Parathyroid adenoma (tissue), 2 donors: ENCODE measurements at regions not wholly inside any gene's neighbourhood (a gene's known extent, or its start where the extent isn't known, plus 50 kb on each side); places are given as distances from the start of the nearest gene placed in this dataset.

Experiments
- H2AFZ ChIP-seq: fragments of 300-600 bp; sonication (generic); one replicate; pipeline ENCODE4 v1.7.0; 2017; ENCODE audit warnings: antibody characterized with exemption, mild to moderate bottlenecking
- H3K27ac ChIP-seq: fragments of 300-600 bp; sonication (generic); one replicate; pipeline ENCODE4 v1.7.0; 2017
- H3K27me3 ChIP-seq: fragments of 300-600 bp; sonication (generic); one replicate; pipeline ENCODE4 v1.7.0; 2017; ENCODE audit warnings: low read length; ENCODE audit not compliant: control insufficient read depth, insufficient read depth
- H3K36me3 ChIP-seq: fragments of 300-600 bp; sonication (generic); one replicate; pipeline ENCODE4 v1.7.0; 2017; ENCODE audit warnings: low read length; ENCODE audit not compliant: control insufficient read depth, insufficient read depth
- H3K4me1 ChIP-seq: fragments of 300-600 bp; sonication (generic); one replicate; pipeline ENCODE4 v1.7.0; 2017; ENCODE audit warnings: control low read depth
- H3K4me2 ChIP-seq: fragments of 300-600 bp; sonication (generic); one replicate; pipeline ENCODE4 v1.7.0; 2017; ENCODE audit warnings: low read length
- H3K4me3 ChIP-seq: fragments of 300-600 bp; sonication (generic); one replicate; pipeline ENCODE4 v1.7.0; 2017; ENCODE audit warnings: low read depth, low read length
- H3K79me2 ChIP-seq: fragments of 300-600 bp; sonication (generic); one replicate; pipeline ENCODE4 v1.7.0; 2017; ENCODE audit warnings: control low read depth
- H3K9ac ChIP-seq: fragments of 300-600 bp; sonication (generic); one replicate; pipeline ENCODE4 v1.7.0; 2017; ENCODE audit warnings: mild to moderate bottlenecking
- H3K9me3 ChIP-seq: fragments of 300-600 bp; sonication (generic); one replicate; pipeline ENCODE4 v1.7.0; 2017; ENCODE audit warnings: low read length; ENCODE audit not compliant: control insufficient read depth
- TF ChIP-seq, protein P1 (sequence below): fragments of 300-600 bp; sonication (generic); IDR thresholded peaks from one replicate; pipeline ENCODE4 v1.7.0; 2017; ENCODE audit warnings: antibody characterized with exemption, mild to moderate bottlenecking
- donor health status: primary hyperparathyroidism.

DNA sequence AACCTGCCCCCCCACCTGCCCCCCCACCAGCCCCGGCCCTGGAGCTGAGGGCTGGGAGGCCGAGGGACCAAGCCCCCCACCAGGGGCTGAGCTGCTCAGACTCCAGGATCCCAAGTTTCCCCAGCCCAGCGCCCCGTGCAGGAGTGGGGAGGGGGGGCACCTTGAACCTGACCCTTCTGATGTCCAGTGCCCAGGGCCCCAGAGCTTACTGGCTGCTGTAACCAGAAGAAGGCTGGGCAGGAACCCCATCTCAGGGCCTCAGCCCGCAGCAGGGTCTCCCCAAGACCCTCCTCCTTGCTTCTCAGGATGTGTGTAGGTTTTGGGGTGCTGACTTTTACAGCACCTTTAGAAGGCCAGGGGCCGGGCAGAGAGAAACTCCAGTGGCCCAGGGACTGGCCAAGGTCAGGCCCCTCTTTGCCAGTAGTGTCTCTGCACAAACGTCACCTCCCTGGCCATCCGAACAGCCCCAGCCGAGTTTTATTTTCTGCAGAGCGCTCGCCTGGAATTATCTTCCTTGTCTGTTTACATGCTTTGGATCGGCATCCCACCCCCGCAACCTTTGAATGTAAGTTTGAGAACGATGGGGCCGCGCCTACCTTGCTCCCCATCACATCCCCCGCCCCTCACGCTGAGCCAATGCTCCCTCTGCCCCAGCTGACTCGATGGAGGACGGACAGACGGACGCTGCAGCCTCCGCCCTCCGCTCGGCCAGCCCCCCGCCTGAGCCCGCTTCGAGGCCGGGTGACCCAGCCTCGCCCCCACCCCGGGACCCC is 70.1 kb upstream of the CASZ1 start:
- H3K79me2 ChIP-seq: no peaks in the 10 kb centered on the region
- H3K9ac ChIP-seq: no peak overlapping the region
- H3K4me1 ChIP-seq: no peaks in the 10 kb centered on the region
- H3K27me3 ChIP-seq: peaks cover 5% of the 10 kb centered on the region
- TF ChIP-seq, protein P1, sequence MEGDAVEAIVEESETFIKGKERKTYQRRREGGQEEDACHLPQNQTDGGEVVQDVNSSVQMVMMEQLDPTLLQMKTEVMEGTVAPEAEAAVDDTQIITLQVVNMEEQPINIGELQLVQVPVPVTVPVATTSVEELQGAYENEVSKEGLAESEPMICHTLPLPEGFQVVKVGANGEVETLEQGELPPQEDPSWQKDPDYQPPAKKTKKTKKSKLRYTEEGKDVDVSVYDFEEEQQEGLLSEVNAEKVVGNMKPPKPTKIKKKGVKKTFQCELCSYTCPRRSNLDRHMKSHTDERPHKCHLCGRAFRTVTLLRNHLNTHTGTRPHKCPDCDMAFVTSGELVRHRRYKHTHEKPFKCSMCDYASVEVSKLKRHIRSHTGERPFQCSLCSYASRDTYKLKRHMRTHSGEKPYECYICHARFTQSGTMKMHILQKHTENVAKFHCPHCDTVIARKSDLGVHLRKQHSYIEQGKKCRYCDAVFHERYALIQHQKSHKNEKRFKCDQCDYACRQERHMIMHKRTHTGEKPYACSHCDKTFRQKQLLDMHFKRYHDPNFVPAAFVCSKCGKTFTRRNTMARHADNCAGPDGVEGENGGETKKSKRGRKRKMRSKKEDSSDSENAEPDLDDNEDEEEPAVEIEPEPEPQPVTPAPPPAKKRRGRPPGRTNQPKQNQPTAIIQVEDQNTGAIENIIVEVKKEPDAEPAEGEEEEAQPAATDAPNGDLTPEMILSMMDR: no peak
- H3K4me3 ChIP-seq: no peak overlapping the region
- no peak overlapping the region for H2AFZ ChIP-seq
- no peak overlapping the region for H3K4me2 ChIP-seq
- H3K9me3 ChIP-seq: no peaks in the 10 kb centered on the region
- H3K36me3 ChIP-seq: no peaks in the 10 kb centered on the region
- H3K27ac ChIP-seq: no peak overlapping the region

DNA sequence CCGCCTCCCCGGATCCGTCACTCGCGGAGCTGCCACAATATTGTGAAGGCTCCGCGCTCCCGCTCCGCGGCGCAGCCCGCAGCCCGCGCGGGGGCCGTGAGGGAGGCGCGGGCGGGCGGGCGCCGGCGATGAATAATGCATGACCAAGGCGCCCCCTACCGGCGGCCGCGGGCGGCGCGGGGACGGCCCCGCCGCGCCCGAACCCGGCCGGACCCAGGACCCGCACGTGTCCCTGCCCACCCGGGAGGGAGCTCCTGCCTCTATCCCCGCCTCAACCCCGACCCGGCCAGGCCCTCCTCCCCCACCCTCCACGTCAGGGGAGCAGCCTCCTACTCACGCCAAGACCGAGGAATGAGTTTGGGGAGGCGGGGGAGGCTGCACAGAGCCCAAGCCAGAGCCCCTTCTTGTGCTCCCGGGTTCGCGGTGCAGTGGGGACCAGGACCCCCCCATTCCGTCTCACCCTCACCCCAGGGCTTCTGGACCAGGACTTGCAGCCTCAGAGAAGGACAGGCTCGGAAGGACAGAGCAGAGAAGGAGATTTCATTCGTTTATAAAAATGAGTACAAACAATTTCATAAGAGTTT is 70.8 kb upstream of the CASZ1 start:
- TF ChIP-seq, protein P1: peak; percentile 37
- Histone ChIP-seq H3K4me3 (no peak overlapping the region), H3K4me1 (no peaks in the 10 kb centered on the region), H3K79me2 (no peaks in the 10 kb centered on the region), H3K4me2 (peak overlapping the region; percentile 6), H3K9ac (no peak overlapping the region), H3K27ac (no peak overlapping the region), H3K27me3 (peaks cover 5% of the 10 kb centered on the region), H2AFZ (peak overlapping the region; percentile 46), H3K9me3 (no peaks in the 10 kb centered on the region), H3K36me3 (no peaks in the 10 kb centered on the region)

DNA sequence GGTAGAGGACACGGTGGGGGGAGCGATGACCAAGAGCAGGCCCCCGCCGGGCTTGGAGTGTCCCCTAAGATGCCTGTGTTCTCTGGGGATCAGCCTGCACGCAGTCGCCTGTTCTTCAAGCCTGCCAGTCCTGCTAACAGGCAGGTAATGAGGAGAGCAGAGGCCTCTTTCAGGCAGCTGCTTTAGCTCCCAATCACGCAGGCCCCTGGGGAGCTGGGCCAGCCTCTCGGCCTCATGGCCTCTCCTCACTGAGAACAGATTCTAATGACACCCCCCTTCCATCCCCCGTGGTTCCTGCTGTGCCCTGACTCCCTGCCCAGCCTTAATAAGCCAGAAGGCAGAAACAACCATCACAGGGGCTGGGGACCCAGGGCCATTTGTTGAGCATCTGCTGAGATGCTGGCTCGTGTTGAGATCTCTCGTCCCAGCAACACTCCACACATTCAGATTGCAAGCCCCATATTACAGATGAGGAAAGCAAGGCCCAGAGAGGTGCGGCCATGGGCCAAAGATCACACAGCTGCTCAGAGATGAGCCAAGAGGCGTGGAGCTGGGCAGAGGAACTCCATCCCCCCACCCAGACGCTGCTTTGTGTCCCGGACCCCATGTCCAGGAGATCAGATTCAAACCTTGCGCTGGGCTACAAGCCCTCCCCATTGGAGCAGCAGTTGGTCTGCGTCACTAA is 71.6 kb upstream of the CASZ1 start:
- TF ChIP-seq, protein P1: no peak
- H3K27me3 ChIP-seq: peaks cover 5% of the 10 kb centered on the region
- H3K27ac ChIP-seq: no peak overlapping the region
- no peaks in the 10 kb centered on the region for H3K36me3 ChIP-seq
- no peaks in the 10 kb centered on the region for H3K9me3 ChIP-seq
- no peaks in the 10 kb centered on the region for H3K79me2 ChIP-seq
- no peaks in the 10 kb centered on the region for H3K4me1 ChIP-seq
- H2AFZ ChIP-seq: no peak overlapping the region
- no peak overlapping the region for H3K4me2 ChIP-seq
- H3K9ac ChIP-seq: no peak overlapping the region
- no peak overlapping the region for H3K4me3 ChIP-seq

DNA sequence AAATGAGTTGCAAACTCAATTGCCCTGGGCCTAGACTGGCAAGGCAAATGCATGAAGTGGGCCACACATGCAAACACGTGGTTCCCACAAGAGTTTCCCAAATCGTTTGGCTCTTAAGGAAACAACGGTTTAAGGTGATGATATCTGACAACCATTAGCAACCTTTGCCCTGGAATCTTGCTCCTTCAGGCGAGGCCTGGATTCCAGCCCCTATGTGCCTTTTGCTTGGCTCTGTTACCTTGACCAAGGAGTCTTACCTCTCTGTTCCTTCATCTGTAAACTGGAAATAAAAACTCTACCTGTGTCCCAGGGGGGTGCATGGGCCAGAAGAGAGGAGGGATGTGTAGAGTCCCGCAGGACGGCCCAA is 72.1 kb upstream of the CASZ1 start:
- TF ChIP-seq, protein P1: no peak
- Histone ChIP-seq H3K4me2 (no peak overlapping the region), H3K4me3 (no peak overlapping the region), H3K36me3 (no peaks in the 10 kb centered on the region), H3K79me2 (no peaks in the 10 kb centered on the region), H3K9ac (no peak overlapping the region), H3K4me1 (no peaks in the 10 kb centered on the region), H3K27ac (no peak overlapping the region), H2AFZ (no peak overlapping the region), H3K27me3 (peaks cover 5% of the 10 kb centered on the region), H3K9me3 (no peaks in the 10 kb centered on the region)
